Endothelial cell of umbilical vein (primary cell): ENCODE measurements at regions not wholly inside any gene's neighbourhood (a gene's known extent, or its start where the extent isn't known, plus 50 kb on each side); places are given as distances from the start of the nearest gene placed in this dataset.

Experiments
- BruUV-seq: library from RNA; stranded (reverse); fragments of 400-500 nt; replicated peaks from 2 replicates; lab custom pipeline; 2021; lab: Mats Ljungman, UMichigan
- CTCF ChIA-PET: fragments of 300-600, 350-600 bp; sonication (Branson Sonifier 250); formaldehyde crosslinking; loops from one replicate; lab custom pipeline; 2021; ENCODE audit warnings: antibody characterized with exemption, inconsistent platforms; lab: Charles Lee
- POLR2A ChIA-PET: fragments of 300-600, 350-600 bp; sonication (Branson Sonifier 250); formaldehyde crosslinking; loops from one replicate; lab custom pipeline; 2021; ENCODE audit warnings: antibody characterized with exemption, inconsistent platforms; lab: Charles Lee
- DNase-seq: peaks from one replicate; pipeline ENCODE4 v3.0.0-alpha.2; 2011; ENCODE audit warnings: low read depth, low spot score
- FAIRE-seq: peaks from 2 replicates; lab custom pipeline; 2011; peaks lifted over from hg19 to GRCh38; lab: Jason Lieb, UNC
- H2AFZ ChIP-seq: 2 replicates; pipeline ENCODE4 v1.6.0; 2012; ENCODE audit warnings: low read depth, low read length, control low read depth, inconsistent platforms
- H3K27ac ChIP-seq: 2 replicates; pipeline ENCODE4 v1.5.1; 2011; ENCODE audit warnings: low read depth, mild to moderate bottlenecking, control low read depth, low read length, moderate library complexity; ENCODE audit not compliant: insufficient read depth
- H3K27me3 ChIP-seq, 2 experiments: 2 replicates each; pipeline versions ENCODE4 v1.6.0 to v1.6.1; 2011; ENCODE audit warnings: low read length in 2 of 2, mixed read lengths in 1 of 2; ENCODE audit not compliant: control insufficient read depth in 2 of 2, insufficient read depth in 2 of 2
- H3K36me3 ChIP-seq, 2 experiments: 2 replicates in 1 of 2; 3 replicates in 1 of 2; pipeline ENCODE4 v1.5.1; 2011; ENCODE audit warnings: low read length in 2 of 2, mild to moderate bottlenecking in 1 of 2, moderate library complexity in 1 of 2; ENCODE audit not compliant: control insufficient read depth in 2 of 2, insufficient read depth in 2 of 2; ENCODE audit errors: extremely low read depth in 1 of 2
- H3K4me1 ChIP-seq: 3 replicates; pipeline ENCODE4 v1.5.1; 2011; ENCODE audit warnings: mild to moderate bottlenecking, low read length; ENCODE audit not compliant: control insufficient read depth, insufficient read depth; ENCODE audit errors: extremely low read depth
- H3K4me2 ChIP-seq: 2 replicates; pipeline ENCODE4 v1.6.1; 2011; ENCODE audit warnings: low read length, control low read depth, mixed read lengths; ENCODE audit not compliant: insufficient read depth
- H3K4me3 ChIP-seq, 3 experiments: fragments of 200-600 bp in 1 of 3; sonication (generic), shearing (Covaris generic) in 1 of 3; replicated peaks in 1 of 3; 2 replicates each; pipeline ENCODE4 v1.5.1; 2011 to 2016; ENCODE audit warnings: control low read depth in 3 of 3, low read length in 3 of 3, mild to moderate bottlenecking in 2 of 3, inconsistent platforms in 1 of 3, low read depth in 1 of 3, moderate library complexity in 1 of 3; ENCODE audit not compliant: insufficient read depth in 1 of 3
- H3K79me2 ChIP-seq: 2 replicates; pipeline ENCODE4 v1.6.0; 2012; ENCODE audit warnings: low read length, inconsistent platforms; ENCODE audit not compliant: control insufficient read depth, insufficient read depth
- H3K9ac ChIP-seq: replicated peaks from 2 replicates; pipeline ENCODE3; 2011; ENCODE audit warnings: low read length, control low read depth; ENCODE audit not compliant: insufficient read depth; ENCODE audit errors: extremely low read depth
- H3K9me1 ChIP-seq: replicated peaks from 3 replicates; pipeline ENCODE4 v1.6.0; 2011; ENCODE audit warnings: mild to moderate bottlenecking, low read length; ENCODE audit not compliant: control insufficient read depth, insufficient read depth; ENCODE audit errors: extremely low read depth
- H3K9me3 ChIP-seq: replicated peaks from 2 replicates; pipeline ENCODE4 v1.5.1; 2012; ENCODE audit warnings: low read length, inconsistent platforms; ENCODE audit not compliant: control insufficient read depth, insufficient read depth
- H4K20me1 ChIP-seq: replicated peaks from 2 replicates; pipeline ENCODE3; 2011; ENCODE audit warnings: mild to moderate bottlenecking, low read length; ENCODE audit not compliant: control insufficient read depth, insufficient read depth; ENCODE audit errors: extremely low read depth
- CTCF ChIP-seq, 2 donors: IDR thresholded peaks; 1 replicate in 1 of 2; 2 replicates in 1 of 2; pipeline ENCODE4 v1.5.1; 2011; ENCODE audit warnings: low read length in 2 of 2, mild to moderate bottlenecking in 2 of 2, moderate library complexity in 2 of 2, control low read depth in 1 of 2, inconsistent platforms in 1 of 2, low read depth in 1 of 2; ENCODE audit not compliant: insufficient read depth in 1 of 2; ENCODE audit errors: extremely low read depth in 1 of 2
- EZH2 ChIP-seq: IDR thresholded peaks from 2 replicates; pipeline ENCODE4 v1.6.1; 2012; ENCODE audit warnings: borderline replicate concordance, low read depth, mild to moderate bottlenecking, moderate library complexity, low read length, inconsistent platforms; ENCODE audit not compliant: severe bottlenecking
- FOS ChIP-seq: IDR thresholded peaks from 2 replicates; pipeline ENCODE4 v1.6.1; 2011; ENCODE audit warnings: mild to moderate bottlenecking, low read length, moderate library complexity, borderline replicate concordance; ENCODE audit not compliant: insufficient read depth
- GATA2 ChIP-seq: IDR thresholded peaks from 2 replicates; pipeline ENCODE4 v1.7.0; 2011; ENCODE audit warnings: low read depth, mild to moderate bottlenecking, moderate library complexity, mixed read lengths, low read length; ENCODE audit not compliant: insufficient read length, insufficient read depth
- JUN ChIP-seq: IDR thresholded peaks from 2 replicates; pipeline ENCODE4 v1.6.1; 2011; ENCODE audit warnings: borderline replicate concordance, low read depth; ENCODE audit not compliant: insufficient read length, insufficient read depth
- MAX ChIP-seq: IDR thresholded peaks from 2 replicates; pipeline ENCODE4 v1.6.1; 2011; ENCODE audit not compliant: insufficient read depth, insufficient read length
- MYC ChIP-seq: IDR thresholded peaks from one replicate; pipeline ENCODE4 v1.6.1; 2011; ENCODE audit warnings: mild to moderate bottlenecking, low read depth, low read length
- POLR2A ChIP-seq: IDR thresholded peaks from 2 replicates; pipeline ENCODE4 v1.6.1; 2012; ENCODE audit warnings: low read depth, mild to moderate bottlenecking, control low read depth, low read length
- POLR2AphosphoS5 ChIP-seq: IDR thresholded peaks from 2 replicates; pipeline ENCODE4 v1.6.1; 2012; ENCODE audit warnings: low read depth, mild to moderate bottlenecking, control low read depth, low read length, moderate library complexity; ENCODE audit not compliant: insufficient read depth
- dilution Hi-C: fragments of 300-500 bp; cut with MboI; formaldehyde crosslinking; loops from one replicate; pipeline ENCODE4 v1.15.0; 2019; ENCODE audit warnings: low sequenced_read_pairs; ENCODE audit not compliant: extremely low pct_ligation_motif_present
- intact Hi-C: fragments of 100-400 bp; cut with micrococcal nuclease; formaldehyde crosslinking; loops from one replicate; pipeline ENCODE4 v1.10.0; 2022

GRCh38 chr6:135703621-135704020 is 147.9 kb upstream of the PDE7B start:
- no peak overlapping the region for H3K4me2 ChIP-seq
- no peaks in the 10 kb centered on the region for H3K9me1 ChIP-seq
- no peaks in the 10 kb centered on the region for H3K79me2 ChIP-seq
- no peak overlapping the region for H2AFZ ChIP-seq
- intact Hi-C loops = no loop called here
- BruUV-seq = no TSS peak
- FAIRE-seq (no peak), DNase-seq (no peak)
- no peaks in the 10 kb centered on the region for H4K20me1 ChIP-seq
- no peaks in the 10 kb centered on the region for H3K36me3 ChIP-seq
- POLR2A ChIA-PET = no interaction called here
- H3K9me3 ChIP-seq = no peaks in the 10 kb centered on the region
- no peak overlapping the region for H3K27ac ChIP-seq
- no peaks in the 10 kb centered on the region for H3K4me1 ChIP-seq
- dilution Hi-C loops = no loop called here
- no peak overlapping the region for H3K4me3 ChIP-seq
- no peaks in the 10 kb centered on the region for H3K27me3 ChIP-seq
- CTCF ChIA-PET = interaction anchor here (1.3 kb wide), 1 partner anchor 17 kb away, joined by 3 read pairs; no protein-coding TSS in a partner anchor
- no peak for TF ChIP-seq JUN
- TF ChIP-seq MAX = no peak
- no peak for TF ChIP-seq POLR2AphosphoS5
- no peak for TF ChIP-seq GATA2
- TF ChIP-seq EZH2 = no peak
- TF ChIP-seq POLR2A = no peak
- TF ChIP-seq FOS = no peak
- no peak for TF ChIP-seq MYC
- TF ChIP-seq CTCF (IDR thresholded peaks at IDR 0.05; ENCODE audit: extremely low read depth in 1 of 2, insufficient read depth in 1 of 2, low read depth in 1 of 2, low read length in 2 of 2) = no peak
- no peak overlapping the region for H3K9ac ChIP-seq
